PFSK-1 (cell line): ENCODE measurements at regions not wholly inside any gene's neighbourhood (a gene's known extent, or its start where the extent isn't known, plus 50 kb on each side); places are given as distances from the start of the nearest gene placed in this dataset.

ENCODE experiments used
- FOXP2 ChIP-seq: optimal IDR thresholded peaks from 2 replicates; pipeline ENCODE3; 2011; ENCODE audit warnings: borderline replicate concordance, control low read depth, inconsistent platforms; ENCODE audit not compliant: insufficient read depth; ENCODE audit errors: extremely low read length, extremely low read depth
- POLR2AphosphoS5 ChIP-seq: IDR thresholded peaks from 2 replicates; pipeline ENCODE4 v1.6.1; 2012; ENCODE audit warnings: low read depth, mild to moderate bottlenecking, control low read depth, low read length, moderate library complexity
- REST ChIP-seq, 2 experiments: IDR thresholded peaks; 2 replicates each; pipeline versions ENCODE4 v1.6.1 to v1.8.0; 2011 to 2012; ENCODE audit warnings: low read depth in 2 of 2, low read length in 2 of 2, control low read depth in 1 of 2, inconsistent platforms in 1 of 2, mild to moderate bottlenecking in 1 of 2, moderate library complexity in 1 of 2; ENCODE audit not compliant: insufficient read depth in 1 of 2
- SIN3A ChIP-seq: IDR thresholded peaks from 2 replicates; pipeline ENCODE4 v1.6.1; 2012; ENCODE audit warnings: mild to moderate bottlenecking, low read length, moderate library complexity, borderline replicate concordance; ENCODE audit not compliant: insufficient read depth
- TAF1 ChIP-seq: IDR thresholded peaks from 2 replicates; pipeline ENCODE4 v1.6.1; 2012; ENCODE audit warnings: low read length, control low read depth, borderline replicate concordance; ENCODE audit not compliant: insufficient read depth

- TF ChIP-seq SIN3A (no peak), POLR2AphosphoS5 (no peak), TAF1 (no peak), REST (IDR thresholded peaks at IDR 0.05; ENCODE audit: insufficient read depth in 1 of 2, low read depth in 2 of 2, low read length in 2 of 2) (no peak), FOXP2 (no peak)
These were observed 359.8 kb downstream of the BTG1 start for GRCh38 chr12:91785655-91786498.

GRCh38 chr12:91781114-91781513, 364.5 kb downstream of the BTG1 start:
- TF ChIP-seq REST (IDR thresholded peaks at IDR 0.05; ENCODE audit: insufficient read depth in 1 of 2, low read depth in 2 of 2, low read length in 2 of 2), result peak; percentile 76 to 96
- TF ChIP-seq SIN3A, result peak; percentile 37; the same call in 1 of the 2 replicates
- no peak for TF ChIP-seq FOXP2
- TF ChIP-seq TAF1, result no peak

- no peak for TF ChIP-seq SIN3A
- TF ChIP-seq TAF1, result no peak
- TF ChIP-seq POLR2AphosphoS5, result no peak
- TF ChIP-seq REST (IDR thresholded peaks at IDR 0.05; ENCODE audit: insufficient read depth in 1 of 2, low read depth in 2 of 2, low read length in 2 of 2), result no peak
- TF ChIP-seq FOXP2, result no peak
These were observed 366.7 kb downstream of the BTG1 start for GRCh38 chr12:91778938-91779400.

- TF ChIP-seq SIN3A (no peak), REST (IDR thresholded peaks at IDR 0.05; ENCODE audit: insufficient read depth in 1 of 2, low read depth in 2 of 2, low read length in 2 of 2) (no peak), TAF1 (no peak), POLR2AphosphoS5 (no peak), FOXP2 (no peak)
These were observed 367.4 kb downstream of the BTG1 start for GRCh38 chr12:91778091-91778832.
